Coronary artery (tissue), 2 donors: ENCODE measurements at regions not wholly inside any gene's neighbourhood (a gene's known extent, or its start where the extent isn't known, plus 50 kb on each side); places are given as distances from the start of the nearest gene placed in this dataset.
A peak's percentile ranks its signal among the peaks of the same experiment; 100 is the strongest.

Experiments used
- DNase-seq: peaks from one replicate; pipeline ENCODE4 v3.0.0-alpha.2; 2017; ENCODE audit warnings: low spot score
- H3K27ac ChIP-seq, 2 donors: fragments of 200-600 bp; sonication (generic); one replicate each; pipeline ENCODE4 v1.5.1; 2016 to 2019
- H3K4me3 ChIP-seq: fragments of 200-600 bp; sonication (generic); 2 replicates; pipeline ENCODE4 v1.5.1; 2016; ENCODE audit warnings: mild to moderate bottlenecking, moderate library complexity
- TF ChIP-seq, protein P1 (sequence below): fragments of 200-600 bp; sonication (generic); IDR thresholded peaks from one replicate; pipeline ENCODE4 v1.5.1; 2019; ENCODE audit warnings: antibody characterized with exemption

DNA sequence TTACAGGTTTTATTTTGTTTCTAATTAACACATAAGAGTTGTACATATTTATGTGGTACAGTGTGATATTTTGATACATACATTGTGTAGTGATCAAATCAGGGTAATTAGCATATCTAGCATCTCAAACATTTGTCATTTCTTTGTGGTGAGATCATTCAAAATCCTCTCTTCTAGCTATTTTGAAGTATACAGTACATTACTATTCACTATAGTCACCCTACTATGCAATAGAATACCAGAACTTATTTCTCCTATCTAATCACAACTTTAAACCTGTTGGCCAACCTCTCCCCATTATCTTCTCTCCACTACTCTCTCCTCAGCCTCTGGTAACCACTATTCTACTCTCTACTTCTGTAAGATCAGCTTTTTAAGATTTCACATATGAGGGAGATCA lies 325.8 kb downstream of the CYP26B1 start:
- no peak for DNase-seq

DNA sequence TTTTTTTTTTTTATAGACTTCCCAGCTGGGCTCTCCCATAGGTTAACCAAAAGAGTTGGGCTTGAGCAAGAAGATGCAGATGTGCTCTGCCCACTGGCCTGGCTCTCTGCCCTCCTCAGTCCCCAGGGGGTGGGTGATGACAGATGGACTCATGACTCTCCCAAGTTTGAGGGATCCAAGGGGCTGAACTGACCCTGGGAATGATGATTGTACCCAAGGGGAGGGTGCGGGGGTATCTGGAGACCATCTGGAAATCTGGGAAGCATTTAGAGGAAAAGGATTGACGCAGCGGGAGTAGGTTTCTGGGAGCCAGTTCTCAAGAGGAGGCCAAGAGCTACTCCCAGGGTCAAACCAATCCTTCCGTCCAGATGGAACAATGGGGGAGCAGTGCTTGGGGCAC lies 330.8 kb downstream of the CYP26B1 start:
- Histone ChIP-seq H3K27ac (no peak overlapping the region), H3K4me3 (no peak overlapping the region)
- TF ChIP-seq, protein P1, sequence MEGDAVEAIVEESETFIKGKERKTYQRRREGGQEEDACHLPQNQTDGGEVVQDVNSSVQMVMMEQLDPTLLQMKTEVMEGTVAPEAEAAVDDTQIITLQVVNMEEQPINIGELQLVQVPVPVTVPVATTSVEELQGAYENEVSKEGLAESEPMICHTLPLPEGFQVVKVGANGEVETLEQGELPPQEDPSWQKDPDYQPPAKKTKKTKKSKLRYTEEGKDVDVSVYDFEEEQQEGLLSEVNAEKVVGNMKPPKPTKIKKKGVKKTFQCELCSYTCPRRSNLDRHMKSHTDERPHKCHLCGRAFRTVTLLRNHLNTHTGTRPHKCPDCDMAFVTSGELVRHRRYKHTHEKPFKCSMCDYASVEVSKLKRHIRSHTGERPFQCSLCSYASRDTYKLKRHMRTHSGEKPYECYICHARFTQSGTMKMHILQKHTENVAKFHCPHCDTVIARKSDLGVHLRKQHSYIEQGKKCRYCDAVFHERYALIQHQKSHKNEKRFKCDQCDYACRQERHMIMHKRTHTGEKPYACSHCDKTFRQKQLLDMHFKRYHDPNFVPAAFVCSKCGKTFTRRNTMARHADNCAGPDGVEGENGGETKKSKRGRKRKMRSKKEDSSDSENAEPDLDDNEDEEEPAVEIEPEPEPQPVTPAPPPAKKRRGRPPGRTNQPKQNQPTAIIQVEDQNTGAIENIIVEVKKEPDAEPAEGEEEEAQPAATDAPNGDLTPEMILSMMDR, result no peak
- peak; percentile 33 for DNase-seq

More for the DNA sequence above, 325.8 kb downstream of the CYP26B1 start:
- TF ChIP-seq, protein P1, result no peak
- no peak overlapping the region for H3K27ac ChIP-seq
- H3K4me3 ChIP-seq, result no peak overlapping the region

DNA sequence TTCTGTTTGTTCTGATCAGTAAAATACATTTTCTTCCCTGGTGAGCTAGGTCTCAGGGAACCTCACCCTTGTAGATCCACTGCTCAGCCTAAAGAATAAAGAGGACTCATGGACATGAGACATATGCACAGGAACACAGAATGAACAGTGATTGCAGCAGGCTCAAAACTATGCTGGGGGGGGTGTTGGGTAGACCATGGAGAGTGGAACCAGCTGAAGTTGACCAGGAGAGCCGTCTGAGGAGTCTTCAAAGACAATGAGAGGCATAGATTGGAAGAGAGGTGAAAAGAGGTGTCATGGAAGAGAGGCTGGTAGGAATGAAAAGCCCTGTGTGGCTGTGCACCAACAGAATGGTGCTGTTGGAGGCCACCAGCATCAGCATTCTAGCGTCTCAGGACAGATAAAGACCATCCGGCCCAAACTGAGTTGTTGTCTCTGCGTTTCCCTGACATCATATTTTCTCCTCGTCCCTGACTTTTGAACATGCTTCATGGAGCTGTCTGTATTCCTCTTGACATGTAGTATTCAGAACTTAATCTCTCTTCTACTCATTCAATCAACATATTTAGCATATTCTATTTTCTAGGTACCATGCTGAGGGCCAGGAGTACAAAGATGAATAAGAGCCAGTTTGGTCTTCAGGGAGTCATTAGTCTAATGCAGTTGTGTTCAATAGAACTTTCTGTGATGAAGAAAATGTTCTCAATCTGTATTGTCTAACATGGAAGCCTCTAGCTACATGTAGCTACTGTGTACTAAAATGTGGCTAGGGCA lies 331.8 kb downstream of the CYP26B1 start:
- Histone ChIP-seq H3K27ac (no peak overlapping the region), H3K4me3 (no peak overlapping the region)
- TF ChIP-seq, protein P1, result no peak
- DNase-seq, result no peak

DNA sequence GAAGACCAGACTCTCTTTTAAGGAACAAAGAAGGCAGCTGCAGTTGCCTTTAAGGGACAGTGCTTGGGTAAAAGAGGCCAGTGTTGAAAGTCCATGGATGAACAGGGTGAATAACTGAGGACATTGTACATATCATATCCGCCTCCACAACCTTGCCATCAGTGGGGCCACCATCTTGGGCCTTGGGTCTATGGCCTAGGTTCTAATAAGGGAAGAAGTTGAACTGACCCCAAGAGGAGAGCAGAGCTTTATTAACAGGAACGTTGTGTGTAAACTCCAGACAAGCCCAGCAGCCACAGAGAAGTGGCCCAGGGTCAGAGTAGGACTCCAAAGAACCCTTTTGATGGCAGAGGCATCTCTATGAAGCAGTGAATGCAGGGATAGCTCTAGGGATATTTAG lies 332.8 kb downstream of the CYP26B1 start:
- Histone ChIP-seq H3K27ac (no peak overlapping the region), H3K4me3 (no peak overlapping the region)
- TF ChIP-seq, protein P1, result no peak
- no peak for DNase-seq

DNA sequence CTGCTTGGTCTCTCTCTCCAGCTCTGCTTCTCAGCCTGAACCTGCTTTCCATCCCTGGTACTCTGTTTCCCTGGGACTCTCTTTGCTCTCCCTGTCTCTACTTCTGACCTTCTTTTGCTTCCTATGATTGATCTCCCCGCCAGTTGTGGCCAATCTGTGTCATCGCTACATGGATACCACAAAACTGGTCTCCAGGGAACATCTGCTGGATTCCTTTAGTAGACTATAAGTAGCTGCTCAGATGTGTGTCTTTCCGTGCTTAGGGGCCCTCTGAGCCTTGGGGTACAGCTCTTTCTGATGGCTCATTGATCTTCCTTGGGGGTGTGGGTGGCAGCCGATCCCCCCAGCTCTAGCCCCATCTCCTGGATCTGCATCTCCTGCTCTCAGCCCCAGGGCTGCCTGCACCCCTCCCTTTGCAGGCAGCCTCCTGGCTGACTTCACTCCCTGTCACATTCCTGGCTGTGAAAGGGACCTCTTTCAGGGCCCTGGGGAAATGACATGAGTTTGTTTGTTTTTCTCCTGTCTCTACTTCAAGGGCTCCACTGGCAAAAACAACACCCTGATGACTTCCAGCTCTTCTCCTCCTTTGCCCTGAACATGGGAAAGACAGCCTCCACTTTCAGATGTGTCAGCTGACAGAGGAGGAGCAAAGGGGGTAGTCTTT lies 333.7 kb downstream of the CYP26B1 start:
- no peak overlapping the region for H3K27ac ChIP-seq
- DNase-seq, result peak; percentile 38
- no peak overlapping the region for H3K4me3 ChIP-seq
- TF ChIP-seq, protein P1, result no peak

DNA sequence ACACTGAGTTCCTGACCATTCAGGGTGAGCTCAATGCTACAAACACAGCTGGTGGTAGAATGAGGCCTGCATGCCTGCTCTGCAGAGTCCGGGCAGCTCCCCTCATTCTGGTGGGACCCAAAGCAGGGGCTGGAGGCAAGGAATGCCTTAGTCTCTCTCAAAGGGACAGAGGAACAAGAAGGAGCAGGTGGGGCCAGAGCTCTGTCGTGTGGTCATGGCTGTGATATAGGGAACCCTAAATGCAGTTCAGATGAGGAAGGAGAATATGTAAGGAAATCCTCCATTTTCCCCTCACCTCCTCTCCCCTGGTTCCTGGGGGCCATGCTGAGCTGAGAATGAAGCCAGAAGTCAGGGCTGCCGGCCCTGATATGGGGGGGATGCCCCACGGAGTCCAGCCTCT lies 334.3 kb downstream of the CYP26B1 start:
- peak; percentile 35 for DNase-seq
- H3K4me3 ChIP-seq, result no peak overlapping the region
- TF ChIP-seq, protein P1, result no peak
- H3K27ac ChIP-seq, result no peak overlapping the region

DNA sequence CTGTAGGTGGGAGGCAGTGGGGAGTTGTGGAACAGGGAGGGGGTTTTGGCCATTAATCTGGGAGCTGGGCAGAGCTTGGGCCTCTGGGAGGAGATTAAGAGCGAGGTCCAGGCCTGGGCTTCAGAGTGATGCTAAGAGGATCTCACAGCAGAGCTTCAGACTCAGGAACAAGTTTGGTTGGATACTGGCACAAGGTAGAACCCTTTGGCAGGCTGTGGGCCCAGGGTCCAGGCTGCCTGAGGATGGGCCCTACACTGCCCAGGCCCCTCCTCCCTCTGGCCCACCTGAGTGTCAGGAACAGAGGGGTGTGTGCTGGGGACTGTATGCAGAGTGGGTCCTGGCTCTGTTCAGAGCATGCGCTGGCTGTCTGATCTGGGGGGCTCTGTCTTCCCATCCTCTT lies 334.9 kb downstream of the CYP26B1 start:
- H3K27ac ChIP-seq, result no peak overlapping the region
- peak; percentile 49 for DNase-seq
- TF ChIP-seq, protein P1, result no peak
- H3K4me3 ChIP-seq, result no peak overlapping the region
